Mesenchymal stem cell (in vitro differentiated cells and primary cell): ENCODE measurements at regions not wholly inside any gene's neighbourhood (a gene's known extent, or its start where the extent isn't known, plus 50 kb on each side); places are given as distances from the start of the nearest gene placed in this dataset.

ENCODE experiments used
- DNase-seq: peaks from one replicate; pipeline ENCODE4 v3.0.0-alpha.2; 2013
- H2AFZ ChIP-seq: one replicate; pipeline ENCODE4 v1.6.1; 2013; ENCODE audit warnings: low read depth, mild to moderate bottlenecking, control low read depth, inconsistent platforms, low read length, moderate library complexity
- H2AK5ac ChIP-seq: 2 replicates; pipeline ENCODE4 v1.6.1; 2013; ENCODE audit warnings: low read length, moderate library complexity, mild to moderate bottlenecking, inconsistent platforms; ENCODE audit not compliant: severe bottlenecking
- H2BK120ac ChIP-seq: one replicate; pipeline ENCODE4 v1.6.1; 2013; ENCODE audit warnings: low read depth, mild to moderate bottlenecking, inconsistent platforms, low read length, moderate library complexity
- H2BK12ac ChIP-seq, 2 experiments: one replicate each; pipeline ENCODE4 v1.6.1; 2013; ENCODE audit warnings: inconsistent platforms in 2 of 2, low read length in 2 of 2, mild to moderate bottlenecking in 2 of 2, moderate library complexity in 2 of 2, control low read depth in 1 of 2
- H2BK15ac ChIP-seq: one replicate; pipeline ENCODE4 v1.6.1; 2013; ENCODE audit warnings: mild to moderate bottlenecking, low read depth, inconsistent platforms; ENCODE audit not compliant: poor library complexity, severe bottlenecking
- H2BK5ac ChIP-seq: 2 replicates; pipeline ENCODE4 v1.6.1; 2013; ENCODE audit warnings: low read depth, mild to moderate bottlenecking, low read length, control low read depth, inconsistent platforms; ENCODE audit not compliant: poor library complexity, severe bottlenecking
- H3K14ac ChIP-seq, 2 experiments: one replicate each; pipeline ENCODE4 v1.6.1; 2013; ENCODE audit warnings: inconsistent platforms in 2 of 2, low read length in 2 of 2, control low read depth in 1 of 2, mild to moderate bottlenecking in 1 of 2, moderate library complexity in 1 of 2
- H3K18ac ChIP-seq, 2 experiments: one replicate each; pipeline ENCODE4 v1.6.1; 2013; ENCODE audit warnings: inconsistent platforms in 2 of 2, low read length in 2 of 2, control low read depth in 1 of 2, low read depth in 1 of 2, mild to moderate bottlenecking in 1 of 2
- H3K23ac ChIP-seq, 2 experiments: one replicate each; pipeline ENCODE4 v1.6.1; 2013; ENCODE audit warnings: inconsistent platforms in 2 of 2, low read length in 2 of 2, mild to moderate bottlenecking in 2 of 2, moderate library complexity in 2 of 2, control low read depth in 1 of 2
- H3K27ac ChIP-seq: 2 replicates; pipeline ENCODE4 v1.5.1; 2013; ENCODE audit warnings: mild to moderate bottlenecking, moderate library complexity, low read length, control low read depth, inconsistent platforms; ENCODE audit not compliant: poor library complexity, severe bottlenecking
- H3K27me3 ChIP-seq, 2 experiments: 2 replicates each; pipeline versions ENCODE4 v1.6.1 to v1.7.0; 2013; ENCODE audit warnings: low read length in 2 of 2, mild to moderate bottlenecking in 2 of 2, moderate library complexity in 2 of 2, control low read depth in 1 of 2, inconsistent platforms in 1 of 2; ENCODE audit not compliant: control insufficient read depth in 1 of 2, insufficient read depth in 1 of 2
- H3K36me3 ChIP-seq, 2 experiments: 2 replicates each; pipeline versions ENCODE4 v1.6.1 to v1.7.0; 2013; ENCODE audit warnings: low read length in 2 of 2, control low read depth in 1 of 2, inconsistent platforms in 1 of 2, low read depth in 1 of 2, mild to moderate bottlenecking in 1 of 2; ENCODE audit not compliant: insufficient read depth in 2 of 2, control insufficient read depth in 1 of 2
- H3K4ac ChIP-seq, 2 experiments: one replicate each; pipeline ENCODE4 v1.6.1; 2013; ENCODE audit warnings: inconsistent platforms in 2 of 2, low read length in 2 of 2, mild to moderate bottlenecking in 2 of 2, moderate library complexity in 2 of 2, control low read depth in 1 of 2, low read depth in 1 of 2
- H3K4me1 ChIP-seq: 2 replicates; pipeline ENCODE4 v1.6.1; 2013; ENCODE audit warnings: low read depth, low read length, control low read depth; ENCODE audit not compliant: control insufficient read depth, insufficient read depth
- H3K4me2 ChIP-seq: 2 replicates; pipeline ENCODE4 v1.6.1; 2013; ENCODE audit warnings: low read length, mild to moderate bottlenecking, inconsistent platforms; ENCODE audit not compliant: poor library complexity, severe bottlenecking
- H3K4me3 ChIP-seq, 2 experiments: 2 replicates each; pipeline versions ENCODE4 v1.5.1 to v1.7.0; 2013; ENCODE audit warnings: low read length in 2 of 2, mild to moderate bottlenecking in 2 of 2, control low read depth in 1 of 2, low read depth in 1 of 2; ENCODE audit not compliant: insufficient read depth in 1 of 2
- H3K79me1 ChIP-seq: replicated peaks from 2 replicates; pipeline ENCODE4 v1.6.1; 2013; ENCODE audit warnings: mild to moderate bottlenecking, control low read depth, low read length, inconsistent platforms; ENCODE audit not compliant: poor library complexity, severe bottlenecking
- H3K9ac ChIP-seq: 2 replicates; pipeline ENCODE4 v1.7.0; 2013; ENCODE audit warnings: mild to moderate bottlenecking, low read length, moderate library complexity
- H3K9me3 ChIP-seq: 2 replicates; pipeline ENCODE4 v1.7.0; 2013; ENCODE audit warnings: mild to moderate bottlenecking, low read length; ENCODE audit not compliant: control insufficient read depth
- H4K8ac ChIP-seq: one replicate; pipeline ENCODE4 v1.6.1; 2013; ENCODE audit warnings: inconsistent platforms, mild to moderate bottlenecking, low read length, moderate library complexity
- H4K91ac ChIP-seq: one replicate; pipeline ENCODE4 v1.6.1; 2013; ENCODE audit warnings: mild to moderate bottlenecking, low read length, inconsistent platforms
- WGBS: methylation state at CpG from one replicate; pipeline ENCODE4 v1.1.7; 2013; ENCODE audit warnings: mixed read lengths; 5-methylcytosine and 5-hydroxymethylcytosine counted together

DNA sequence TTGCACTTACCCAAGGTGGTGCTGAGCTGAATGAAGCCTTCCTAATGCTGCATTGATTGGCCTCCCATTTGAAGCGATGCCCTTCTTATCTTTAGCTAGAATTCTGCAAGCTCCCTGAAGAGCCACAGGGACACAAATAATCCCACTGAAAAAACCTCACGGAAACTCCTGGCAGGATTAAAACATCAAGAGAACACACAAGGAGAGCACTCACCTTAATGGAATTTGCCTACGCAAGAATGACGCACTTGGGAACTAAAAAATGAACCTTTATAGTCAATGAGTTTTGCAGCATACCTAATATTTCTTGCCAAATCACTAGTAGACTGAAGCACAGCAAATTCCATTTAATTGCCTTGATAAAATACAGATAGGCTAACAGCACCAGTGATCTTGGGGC, 232.8 kb upstream of the UBASH3B start:
- H3K23ac ChIP-seq = no peak overlapping the region
- H3K9me3 ChIP-seq = no peaks in the 10 kb centered on the region
- H3K4me3 ChIP-seq = no peak overlapping the region
- H4K91ac ChIP-seq = no peak overlapping the region
- H2BK12ac ChIP-seq = no peak overlapping the region
- H3K4me1 ChIP-seq = no peaks in the 10 kb centered on the region
- no peak overlapping the region for H3K14ac ChIP-seq
- no peaks in the 10 kb centered on the region for H3K36me3 ChIP-seq
- peaks cover 0 to 4% of the 10 kb centered on the region in 2 experiments for H3K27me3 ChIP-seq
- H2AK5ac ChIP-seq = no peak overlapping the region
- 87% methylated on average over 4 of the region's 4 CpGs for WGBS
- H4K8ac ChIP-seq = no peak overlapping the region
- no peak for DNase-seq
- H2AFZ ChIP-seq = no peak overlapping the region
- no peak overlapping the region for H3K4ac ChIP-seq
- H2BK5ac ChIP-seq = no peak overlapping the region
- H3K79me1 ChIP-seq = no peaks in the 10 kb centered on the region
- H3K18ac ChIP-seq = no peak overlapping the region
- no peak overlapping the region for H3K9ac ChIP-seq
- no peak overlapping the region for H2BK120ac ChIP-seq
- no peak overlapping the region for H3K4me2 ChIP-seq
- H3K27ac ChIP-seq = no peak overlapping the region
- no peak overlapping the region for H2BK15ac ChIP-seq

DNA sequence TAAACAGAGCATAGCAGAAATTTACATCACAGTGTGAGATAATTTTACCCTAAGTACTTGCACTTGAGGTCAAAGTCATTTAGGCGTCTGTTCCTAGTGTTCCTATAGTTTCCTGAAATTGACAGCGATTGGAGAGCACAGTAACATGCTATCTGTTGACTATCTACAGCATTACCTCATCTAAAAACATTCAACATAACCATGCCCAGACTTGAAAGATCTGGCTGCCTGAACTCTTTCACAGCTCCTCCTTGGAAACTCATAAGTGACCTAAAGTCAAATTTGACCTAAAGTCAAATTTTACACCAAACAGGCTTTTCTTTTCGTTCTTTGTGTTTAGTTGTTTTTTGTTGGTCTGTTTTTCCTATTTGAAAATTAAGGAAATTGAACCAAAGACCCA, 233.8 kb upstream of the UBASH3B start:
- Histone ChIP-seq H3K4me2 (peak overlapping the region; percentile 29), H3K18ac (no peak overlapping the region), H3K9me3 (no peaks in the 10 kb centered on the region), H4K91ac (no peak overlapping the region), H2AFZ (no peak overlapping the region), H3K36me3 (no peaks in the 10 kb centered on the region), H3K9ac (no peak overlapping the region), H3K27ac (no peak overlapping the region), H3K14ac (no peak overlapping the region), H2BK12ac (no peak overlapping the region), H3K4me3 (no peak overlapping the region), H4K8ac (no peak overlapping the region), H3K79me1 (no peaks in the 10 kb centered on the region), H2BK5ac (no peak overlapping the region), H2BK15ac (no peak overlapping the region), H3K4ac (no peak overlapping the region), H2BK120ac (no peak overlapping the region), H3K23ac (no peak overlapping the region), H3K4me1 (no peaks in the 10 kb centered on the region), H3K27me3 (peaks cover 0 to 4% of the 10 kb centered on the region in 2 experiments), H2AK5ac (no peak overlapping the region)
- 84% methylated on average over 2 of the region's 3 CpGs for WGBS
- DNase-seq = no peak

- no peak overlapping the region for H3K4me3 ChIP-seq
- H3K18ac ChIP-seq = no peak overlapping the region
- H2BK12ac ChIP-seq = no peak overlapping the region
- 96% methylated on average over 3 of the region's 3 CpGs for WGBS
- no peak overlapping the region for H3K14ac ChIP-seq
- H3K9ac ChIP-seq = no peak overlapping the region
- no peak overlapping the region for H2AK5ac ChIP-seq
- no peak overlapping the region for H2AFZ ChIP-seq
- H3K4ac ChIP-seq = no peak overlapping the region
- H2BK5ac ChIP-seq = no peak overlapping the region
- H3K79me1 ChIP-seq = no peaks in the 10 kb centered on the region
- H3K9me3 ChIP-seq = peaks cover 15% of the 10 kb centered on the region
- DNase-seq = no peak
- no peak overlapping the region for H2BK120ac ChIP-seq
- no peak overlapping the region for H3K23ac ChIP-seq
- no peak overlapping the region for H3K4me2 ChIP-seq
- no peaks in the 10 kb centered on the region for H3K4me1 ChIP-seq
- H3K36me3 ChIP-seq = no peaks in the 10 kb centered on the region
- no peak overlapping the region for H4K8ac ChIP-seq
- no peak overlapping the region for H2BK15ac ChIP-seq
- H3K27ac ChIP-seq = no peak overlapping the region
- no peak overlapping the region for H4K91ac ChIP-seq
- peaks cover 0 to 4% of the 10 kb centered on the region in 2 experiments for H3K27me3 ChIP-seq
Measured at GRCh38 chr11:122418032-122418431, 237.5 kb upstream of the UBASH3B start.

GRCh38 chr11:122414406-122415018, 241.0 kb upstream of the UBASH3B start:
- Histone ChIP-seq H2AFZ (no peak overlapping the region), H3K14ac (no peak overlapping the region), H2BK120ac (no peak overlapping the region), H3K9me3 (peaks cover 15% of the 10 kb centered on the region), H3K4ac (no peak overlapping the region), H2BK12ac (no peak overlapping the region), H3K18ac (no peak overlapping the region), H4K91ac (no peak overlapping the region), H4K8ac (no peak overlapping the region), H2BK15ac (no peak overlapping the region), H3K23ac (no peak overlapping the region), H3K9ac (no peak overlapping the region), H3K79me1 (no peaks in the 10 kb centered on the region), H3K4me2 (no peak overlapping the region), H3K4me1 (no peaks in the 10 kb centered on the region), H2BK5ac (no peak overlapping the region), H3K27ac (no peak overlapping the region), H2AK5ac (no peak overlapping the region), H3K27me3 (no peaks in the 10 kb centered on the region), H3K4me3 (no peak overlapping the region), H3K36me3 (no peaks in the 10 kb centered on the region)
- no peak for DNase-seq
- WGBS = 90% methylated on average over 2 of the region's 2 CpGs
